ENCODE measurements at regions not wholly inside any gene's neighbourhood (a gene's known extent, or its start where the extent isn't known, plus 50 kb on each side); places are given as distances from the start of the nearest gene placed in this dataset.

GRCh38 chr12:25020621-25021243, 71.8 kb upstream of the BCAT1 start:
- Histone ChIP-seq H3K9ac (replicated peaks in 1 of 4; ENCODE audit: extremely low read depth in 1 of 4, low read depth in 3 of 4, low read length in 3 of 4) (no peak overlapping the region), H2BK120ac (replicated peaks; ENCODE audit: low read depth, low read length) (no peak overlapping the region), H3K18ac (ENCODE audit: extremely low read depth, low read length) (no peak overlapping the region), H4K5ac (ENCODE audit: insufficient read length, low read depth, low read length) (no peak overlapping the region), H3K9me3 (ENCODE audit: insufficient read depth in 2 of 2, low read depth in 1 of 2, low read length in 1 of 2) (0 out of 4 replicates have a peak, but pooled peaks cover 0 to 4% of the 10 kb centered on the region in 2 experiments), H3K4me2 (ENCODE audit: insufficient read depth in 1 of 2, low read depth in 2 of 2, low read length in 2 of 2) (no peak overlapping the region), H3K14ac (ENCODE audit: insufficient read length) (no peak overlapping the region), H3K27ac (ENCODE audit: low read depth, low read length) (no peak overlapping the region), H3K56ac (replicated peaks; ENCODE audit: insufficient read length, low read depth, low read length) (no peak overlapping the region), H2AK5ac (ENCODE audit: low read depth, low read length) (no peak overlapping the region), H2AFZ (ENCODE audit: low read length) (no peak overlapping the region), H2BK15ac (ENCODE audit: low read length) (no peak overlapping the region), H3K27me3 (replicated peaks in 1 of 4; ENCODE audit: control insufficient read depth in 3 of 4, extremely low read depth in 1 of 4, insufficient read depth in 3 of 4, low read length in 3 of 4) (no peaks in the 10 kb centered on the region), H3K23me2 (ENCODE audit: low read depth, low read length) (no peaks in the 10 kb centered on the region), H2BK12ac (ENCODE audit: low read depth, low read length) (no peak overlapping the region), H4K20me1 (replicated peaks in 1 of 2; ENCODE audit: control insufficient read depth in 1 of 2, insufficient read depth in 2 of 2, low read length in 2 of 2) (no peaks in the 10 kb centered on the region), H3K36me3 (ENCODE audit: control insufficient read depth in 2 of 4, insufficient read depth in 4 of 4, low read length in 3 of 4) (no peaks in the 10 kb centered on the region), H3K23ac (ENCODE audit: insufficient read length) (no peak overlapping the region), H3K4ac (replicated peaks; ENCODE audit: insufficient read length, low read depth, low read length) (no peak overlapping the region), H2BK5ac (ENCODE audit: low read depth, low read length) (no peak overlapping the region), H3K4me3 (ENCODE audit: extremely low read depth in 1 of 4, insufficient read depth in 2 of 4, low read depth in 3 of 4, low read length in 4 of 4) (no peak overlapping the region), H3K79me1 (ENCODE audit: low read depth, low read length) (no peaks in the 10 kb centered on the region), H3K79me2 (ENCODE audit: control insufficient read depth in 1 of 2, insufficient read depth in 2 of 2, low read length in 2 of 2) (no peaks in the 10 kb centered on the region), H4K91ac (replicated peaks; ENCODE audit: insufficient read length, low read length) (no peak overlapping the region), H3K4me1 (replicated peaks in 1 of 4; ENCODE audit: control insufficient read depth in 3 of 4, insufficient read depth in 4 of 4, low read length in 3 of 4) (no peaks in the 10 kb centered on the region; a peak in 1 of 7 replicates), H2BK20ac (ENCODE audit: low read length) (no peak overlapping the region), H4K8ac (ENCODE audit: extremely low read depth, insufficient read depth, low read length) (no peak overlapping the region)
- DNase-seq (ENCODE audit: low read depth in 1 of 2, low spot score in 2 of 2) (no peak), FAIRE-seq (no peak)
- 97% methylated on average over 5 of the region's 7 CpGs; no CpG with 5 or more reads in 1 of the 2 experiments for WGBS, 2 experiments (ENCODE audit: extremely low coverage in 1 of 2, insufficient coverage in 1 of 2, insufficient read length in 1 of 2, insufficient replicate concordance in 2 of 2, low coverage in 1 of 2, low lambda C conversion rate in 2 of 2, missing lambda C conversion rate in 1 of 2)
- TF ChIP-seq KDM4A (IDR thresholded peaks at IDR 0.05; ENCODE audit: low read depth, low read length, severe bottlenecking) (no peak), EGR1 (IDR thresholded peaks at IDR 0.05; ENCODE audit: borderline replicate concordance, low read depth, low read length) (no peak), HDAC2 (IDR thresholded peaks at IDR 0.05; ENCODE audit: borderline replicate concordance in 1 of 2, low read depth in 2 of 2, low read length in 2 of 2) (no peak), SRF (IDR thresholded peaks at IDR 0.05; ENCODE audit: low read depth, low read length) (no peak), YY1 (IDR thresholded peaks at IDR 0.05; ENCODE audit: low read depth, low read length) (no peak), RXRA (IDR thresholded peaks at IDR 0.05; ENCODE audit: insufficient read depth, low read depth, low read length) (no peak), E2F6 (IDR thresholded peaks at IDR 0.05) (no peak), CEBPB (IDR thresholded peaks at IDR 0.05; ENCODE audit: low read depth, low read length) (no peak), CTBP2 (IDR thresholded peaks at IDR 0.05; ENCODE audit: borderline replicate concordance, insufficient read depth, insufficient read length, low read length) (no peak), TBP (IDR thresholded peaks at IDR 0.05; ENCODE audit: low read depth, low read length) (no peak), GTF2F1 (IDR thresholded peaks at IDR 0.05; ENCODE audit: borderline replicate concordance, low read depth, low read length) (no peak), HDAC6 (IDR thresholded peaks at IDR 0.05; ENCODE audit: low read depth, low read length) (no peak), SIRT6 (IDR thresholded peaks at IDR 0.05; ENCODE audit: low read length) (no peak), NRF1 (IDR thresholded peaks at IDR 0.05; ENCODE audit: low read depth, low read length) (no peak)
- ChIA-PET POLR2A (ENCODE audit: partially characterized antibody) (no interaction called here), CTCF (ENCODE audit: partially characterized antibody) (interaction anchor here (0.7 to 3.1 kb wide), 2 partner anchors 29 to 107 kb away, joined by 3 to 10 read pairs; no protein-coding TSS in a partner anchor)
